OCI-LY7 (cell line): ENCODE measurements at regions not wholly inside any gene's neighbourhood (a gene's known extent, or its start where the extent isn't known, plus 50 kb on each side); places are given as distances from the start of the nearest gene placed in this dataset.

Source experiments
- BruUV-seq: library from RNA; stranded (reverse); fragments of 400-500 nt; replicated peaks from 2 replicates; lab custom pipeline; 2021; lab: Mats Ljungman, UMichigan
- CTCF ChIA-PET: fragments of 300-600 bp; sonication (Branson Sonifier 250); formaldehyde crosslinking; loops from one replicate; lab custom pipeline; 2022; ENCODE audit warnings: antibody characterized with exemption; ENCODE audit not compliant: unreplicated experiment; lab: Charles Lee
- POLR2A ChIA-PET: fragments of 300-600 bp; sonication (Branson Sonifier 250); formaldehyde crosslinking; loops from one replicate; lab custom pipeline; 2022; ENCODE audit warnings: antibody characterized with exemption; lab: Charles Lee
- DNase-seq: peaks from one replicate; pipeline ENCODE4 v3.0.0-alpha.2; 2015; ENCODE audit warnings: low spot score
- H2AFZ ChIP-seq: fragments of 200-600 bp; sonication (generic), shearing (Covaris generic); 2 replicates; pipeline ENCODE4 v1.6.1; 2014; ENCODE audit warnings: mild to moderate bottlenecking, antibody characterized with exemption, low read length, moderate library complexity
- H3K27ac ChIP-seq: fragments of 200-600 bp; sonication (generic); 2 replicates; pipeline ENCODE4 v1.5.1; 2014; ENCODE audit warnings: mixed run types, low read depth, mild to moderate bottlenecking, moderate library complexity, low read length, inconsistent platforms; ENCODE audit not compliant: poor library complexity, severe bottlenecking
- H3K36me3 ChIP-seq: fragments of 200-600 bp; sonication (generic); 2 replicates; pipeline ENCODE4 v1.6.1; 2014; ENCODE audit warnings: mild to moderate bottlenecking, antibody characterized with exemption, low read length, moderate library complexity, mixed read lengths; ENCODE audit not compliant: insufficient read depth
- H3K4me1 ChIP-seq: fragments of 200-600 bp; sonication (generic); 2 replicates; pipeline ENCODE4 v1.5.1; 2014; ENCODE audit warnings: mild to moderate bottlenecking, low read length; ENCODE audit not compliant: insufficient read depth, poor library complexity, severe bottlenecking
- H3K4me2 ChIP-seq: fragments of 200-600 bp; sonication (generic); 2 replicates; pipeline ENCODE4 v1.6.1; 2014; ENCODE audit warnings: mild to moderate bottlenecking, low read length
- H3K4me3 ChIP-seq: fragments of 200-600 bp; sonication (generic); 2 replicates; pipeline ENCODE4 v1.5.1; 2014; ENCODE audit warnings: mild to moderate bottlenecking, low read depth, low read length; ENCODE audit not compliant: poor library complexity, severe bottlenecking
- H3K79me2 ChIP-seq: fragments of 200-600 bp; sonication (generic); 2 replicates; pipeline ENCODE4 v1.6.1; 2016; ENCODE audit warnings: low read depth, mild to moderate bottlenecking, low read length, moderate library complexity, mixed read lengths; ENCODE audit not compliant: insufficient read depth
- H3K9me2 ChIP-seq: fragments of 200-600 bp; sonication (generic); 2 replicates; pipeline ENCODE4 v1.6.1; 2016; ENCODE audit warnings: mild to moderate bottlenecking, low read length, mixed read lengths; ENCODE audit not compliant: insufficient read depth
- H3K9me3 ChIP-seq: fragments of 200-600 bp; sonication (generic); 2 replicates; pipeline ENCODE4 v1.6.1; 2014; ENCODE audit warnings: mild to moderate bottlenecking, mixed run types, low read length, mixed read lengths
- H4K20me1 ChIP-seq: fragments of 200-600 bp; sonication (generic); 2 replicates; pipeline ENCODE4 v1.6.1; 2014; ENCODE audit warnings: mild to moderate bottlenecking, antibody characterized with exemption, low read length, moderate library complexity, mixed read lengths; ENCODE audit not compliant: insufficient read depth
- EZH2phosphoT487 ChIP-seq: fragments of 200-600 bp; sonication (generic); IDR thresholded peaks from 2 replicates; pipeline ENCODE4 v1.6.1; 2018; ENCODE audit warnings: low read depth, borderline replicate concordance, mild to moderate bottlenecking, mixed run types, antibody characterized with exemption, low read length, moderate library complexity, mixed read lengths
- intact Hi-C: fragments of 100-400 bp; cut with micrococcal nuclease; formaldehyde crosslinking; loops from one replicate; pipeline ENCODE4 v1.10.0; 2022; ENCODE audit not compliant: unreplicated experiment
- TF ChIP-seq, protein P1 (sequence below): fragments of 200-600 bp; sonication (generic); conservative IDR thresholded peaks from 2 replicates; pipeline ENCODE4 v1.5.1; 2014; ENCODE audit warnings: mild to moderate bottlenecking, antibody characterized with exemption, low read length, moderate library complexity, mixed read lengths

DNA sequence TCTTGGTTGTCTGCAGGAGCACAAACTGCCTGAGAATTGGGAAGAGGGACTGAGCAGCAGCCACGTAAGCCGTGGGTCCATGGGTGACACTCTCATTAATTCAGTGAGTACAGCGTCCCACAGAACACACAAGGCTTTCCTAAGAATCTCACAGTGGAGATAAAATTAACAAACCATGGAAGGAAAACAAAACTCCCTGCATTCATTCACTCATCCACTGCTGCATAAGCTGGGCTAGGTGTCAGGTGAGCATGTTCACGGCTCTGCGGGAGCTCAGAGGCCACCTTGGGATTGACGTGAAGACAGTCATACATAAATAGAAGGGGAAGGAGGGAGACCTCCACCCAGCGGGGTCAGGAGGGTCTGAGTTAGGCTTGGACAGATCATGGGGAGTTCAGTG, 1442.7 kb downstream of the TBC1D22A start:
- ChIA-PET CTCF (no interaction called here), POLR2A (no interaction called here)
- intact Hi-C loops = no loop called here
- no peak overlapping the region for H3K4me3 ChIP-seq
- TF ChIP-seq EZH2phosphoT487 = no peak
- TF ChIP-seq, protein P1, sequence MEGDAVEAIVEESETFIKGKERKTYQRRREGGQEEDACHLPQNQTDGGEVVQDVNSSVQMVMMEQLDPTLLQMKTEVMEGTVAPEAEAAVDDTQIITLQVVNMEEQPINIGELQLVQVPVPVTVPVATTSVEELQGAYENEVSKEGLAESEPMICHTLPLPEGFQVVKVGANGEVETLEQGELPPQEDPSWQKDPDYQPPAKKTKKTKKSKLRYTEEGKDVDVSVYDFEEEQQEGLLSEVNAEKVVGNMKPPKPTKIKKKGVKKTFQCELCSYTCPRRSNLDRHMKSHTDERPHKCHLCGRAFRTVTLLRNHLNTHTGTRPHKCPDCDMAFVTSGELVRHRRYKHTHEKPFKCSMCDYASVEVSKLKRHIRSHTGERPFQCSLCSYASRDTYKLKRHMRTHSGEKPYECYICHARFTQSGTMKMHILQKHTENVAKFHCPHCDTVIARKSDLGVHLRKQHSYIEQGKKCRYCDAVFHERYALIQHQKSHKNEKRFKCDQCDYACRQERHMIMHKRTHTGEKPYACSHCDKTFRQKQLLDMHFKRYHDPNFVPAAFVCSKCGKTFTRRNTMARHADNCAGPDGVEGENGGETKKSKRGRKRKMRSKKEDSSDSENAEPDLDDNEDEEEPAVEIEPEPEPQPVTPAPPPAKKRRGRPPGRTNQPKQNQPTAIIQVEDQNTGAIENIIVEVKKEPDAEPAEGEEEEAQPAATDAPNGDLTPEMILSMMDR = no peak
- no peak for DNase-seq
- no peak overlapping the region for H2AFZ ChIP-seq
- no peak overlapping the region for H3K4me2 ChIP-seq
- no peak overlapping the region for H3K27ac ChIP-seq
- no TSS peak for BruUV-seq
- no peaks in the 10 kb centered on the region for H3K9me2 ChIP-seq
- no peaks in the 10 kb centered on the region for H3K36me3 ChIP-seq
- no peaks in the 10 kb centered on the region for H3K79me2 ChIP-seq
- no peaks in the 10 kb centered on the region for H4K20me1 ChIP-seq
- no peaks in the 10 kb centered on the region for H3K9me3 ChIP-seq
- H3K4me1 ChIP-seq = no peaks in the 10 kb centered on the region

DNA sequence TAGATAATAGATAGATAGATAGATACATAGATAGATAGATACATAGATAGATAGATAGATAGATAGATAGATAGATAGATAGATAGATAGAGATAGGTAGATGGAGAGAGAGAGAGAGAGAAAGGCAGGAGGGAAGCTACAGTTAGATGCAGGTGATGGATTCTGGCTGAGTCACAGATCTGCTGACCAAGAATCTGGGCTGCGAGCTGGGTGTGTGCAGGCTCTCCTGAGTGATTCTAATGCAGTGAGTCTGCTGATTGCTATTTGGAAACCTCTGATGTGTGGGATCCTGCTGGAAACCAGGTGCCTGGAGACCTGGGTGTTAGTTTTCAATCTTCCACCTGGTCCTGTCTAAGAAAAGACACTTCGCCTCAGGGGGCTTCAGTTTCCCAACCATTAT, 1441.8 kb downstream of the TBC1D22A start:
- Histone ChIP-seq H3K36me3 (no peaks in the 10 kb centered on the region), H4K20me1 (no peaks in the 10 kb centered on the region), H3K4me2 (no peak overlapping the region), H3K27ac (no peak overlapping the region), H3K4me1 (no peaks in the 10 kb centered on the region), H3K9me2 (no peaks in the 10 kb centered on the region), H3K79me2 (no peaks in the 10 kb centered on the region), H3K9me3 (no peaks in the 10 kb centered on the region), H2AFZ (no peak overlapping the region), H3K4me3 (no peak overlapping the region)
- CTCF ChIA-PET = no interaction called here
- no peak for TF ChIP-seq EZH2phosphoT487
- TF ChIP-seq, protein P1 = no peak
- DNase-seq = no peak
- POLR2A ChIA-PET = interaction anchor here (0.7 kb wide), 1 partner anchor 293 kb away, joined by 3 read pairs; no protein-coding TSS in a partner anchor
- no TSS peak for BruUV-seq
- intact Hi-C loops = no loop called here

DNA sequence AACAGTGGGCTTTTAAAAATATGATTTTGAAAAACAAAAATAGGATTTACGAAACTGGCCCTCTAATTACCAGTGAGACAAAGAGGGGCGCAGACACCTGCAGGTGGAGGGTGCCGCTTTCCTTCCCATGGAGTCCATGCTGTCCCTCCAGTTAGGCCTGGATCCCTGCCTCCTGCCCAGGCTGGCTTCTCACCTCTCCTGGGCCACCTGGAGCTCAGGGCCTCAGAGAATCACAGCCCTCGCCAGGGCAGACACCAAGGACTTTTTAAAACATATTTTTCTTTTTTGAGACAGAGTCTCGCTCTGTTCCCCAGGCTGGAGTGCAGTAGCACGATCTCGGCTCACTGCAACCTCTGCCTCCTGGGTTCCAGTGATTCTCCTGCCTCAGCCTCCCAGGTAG, 1437.2 kb downstream of the TBC1D22A start:
- no peaks in the 10 kb centered on the region for H3K9me2 ChIP-seq
- no TSS peak for BruUV-seq
- H3K79me2 ChIP-seq = no peaks in the 10 kb centered on the region
- H3K4me2 ChIP-seq = no peak overlapping the region
- no peaks in the 10 kb centered on the region for H3K36me3 ChIP-seq
- no peak overlapping the region for H3K4me3 ChIP-seq
- POLR2A ChIA-PET = no interaction called here
- CTCF ChIA-PET = no interaction called here
- TF ChIP-seq, protein P1 = no peak
- TF ChIP-seq EZH2phosphoT487 = no peak
- intact Hi-C loops = no loop called here
- H3K4me1 ChIP-seq = no peaks in the 10 kb centered on the region
- no peak overlapping the region for H2AFZ ChIP-seq
- no peak overlapping the region for H3K27ac ChIP-seq
- H3K9me3 ChIP-seq = no peaks in the 10 kb centered on the region
- no peak for DNase-seq
- H4K20me1 ChIP-seq = no peaks in the 10 kb centered on the region
